ENCODE measurements at regions not wholly inside any gene's neighbourhood (a gene's known extent, or its start where the extent isn't known, plus 50 kb on each side); places are given as distances from the start of the nearest gene placed in this dataset.
"Not testable (repeated sequence)": the region's sequence is repeated elsewhere in the genome, so short reads cannot be mapped to it uniquely, and the experiment has no call there.

- DNase-seq: no peak
Measured at GRCh38 chr2:14828968-14829367, 196.5 kb downstream of the LRATD1 start.

GRCh38 chr2:14831458-14831857, 198.9 kb downstream of the LRATD1 start:
- no peak for DNase-seq

DNA sequence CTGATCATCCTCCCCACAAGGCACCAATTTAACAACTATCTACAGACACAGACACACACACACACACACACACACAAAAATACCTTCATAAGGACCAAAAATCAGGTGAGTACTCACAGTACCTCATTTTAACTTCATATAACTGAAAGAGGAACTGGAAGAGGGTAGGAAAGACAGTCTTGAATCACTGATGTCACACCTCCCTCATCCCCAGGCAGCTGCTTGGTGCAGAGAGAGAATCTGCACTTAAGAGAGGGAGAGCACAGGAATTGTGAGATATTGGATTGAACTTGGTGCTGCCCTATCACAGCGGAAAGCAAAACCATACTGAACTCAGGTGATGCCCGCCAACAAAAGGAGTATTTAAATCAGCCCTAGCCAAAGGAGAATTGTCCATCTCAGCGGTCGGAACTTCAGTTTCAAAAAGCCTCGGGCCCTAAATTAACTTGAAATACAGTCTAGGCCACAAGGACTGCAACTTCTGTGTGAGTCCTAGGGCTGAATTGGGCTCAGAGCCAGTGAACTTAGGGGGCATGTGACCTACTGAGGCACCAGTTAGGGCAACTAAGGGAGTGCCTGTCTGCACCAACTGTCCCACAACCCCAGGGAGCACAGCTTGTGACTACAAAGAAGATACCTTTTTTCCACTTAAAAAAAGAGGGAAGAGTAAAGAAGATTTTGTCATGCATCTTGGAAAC, 211.1 kb downstream of the LRATD1 start:
- DNase-seq: no peak

- DNase-seq: no peak
Measured at GRCh38 chr2:14855751-14856150, 223.2 kb downstream of the LRATD1 start.

DNA sequence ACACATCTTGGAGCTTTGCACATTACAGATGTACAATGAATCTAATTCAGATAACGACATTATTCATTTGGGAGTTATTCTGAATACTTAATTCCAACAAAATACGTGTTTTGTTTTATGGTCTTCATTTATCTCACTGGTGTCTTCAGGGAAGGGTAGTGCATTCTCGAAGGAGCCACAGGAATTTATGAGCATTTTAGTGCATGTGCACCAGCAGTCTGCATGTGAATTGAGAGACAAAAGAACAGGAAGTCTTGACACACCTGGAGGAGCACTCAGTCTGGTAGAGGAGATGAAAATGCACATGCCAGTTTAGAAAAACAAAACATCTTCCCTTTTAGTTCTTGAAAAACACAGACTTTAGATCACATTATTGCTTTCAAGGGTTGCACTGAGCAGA, 228.7 kb downstream of the LRATD1 start:
- no peak for DNase-seq

DNA sequence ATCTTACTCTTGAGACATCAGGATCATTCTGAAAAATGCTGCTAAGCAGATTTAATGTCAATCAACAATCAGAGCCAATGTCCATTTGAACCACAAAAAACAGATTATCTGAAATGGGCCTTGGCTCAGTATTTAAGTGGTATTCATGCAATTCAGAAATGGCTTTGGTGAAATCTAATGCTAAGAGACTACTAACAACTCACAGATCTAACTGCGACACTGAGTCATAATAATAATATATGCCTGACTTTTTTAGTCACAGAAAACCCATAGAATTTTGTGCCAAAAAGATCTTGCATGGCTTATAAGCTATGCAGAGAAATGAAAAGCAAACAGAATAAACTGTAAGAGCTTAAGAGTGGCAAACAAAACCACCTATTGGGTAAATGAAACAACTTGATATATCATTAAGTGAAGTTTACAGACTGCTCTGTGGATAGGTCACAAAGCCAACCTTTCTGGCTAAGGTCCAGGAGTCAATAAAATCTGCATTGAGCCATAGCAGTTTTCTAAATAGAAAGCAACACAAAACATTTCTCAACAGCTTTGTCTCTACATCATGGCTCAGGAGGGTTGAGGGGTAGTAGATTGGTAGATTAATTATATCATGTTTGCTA, 234.3 kb downstream of the LRATD1 start:
- peak; percentile 77 for DNase-seq

DNA sequence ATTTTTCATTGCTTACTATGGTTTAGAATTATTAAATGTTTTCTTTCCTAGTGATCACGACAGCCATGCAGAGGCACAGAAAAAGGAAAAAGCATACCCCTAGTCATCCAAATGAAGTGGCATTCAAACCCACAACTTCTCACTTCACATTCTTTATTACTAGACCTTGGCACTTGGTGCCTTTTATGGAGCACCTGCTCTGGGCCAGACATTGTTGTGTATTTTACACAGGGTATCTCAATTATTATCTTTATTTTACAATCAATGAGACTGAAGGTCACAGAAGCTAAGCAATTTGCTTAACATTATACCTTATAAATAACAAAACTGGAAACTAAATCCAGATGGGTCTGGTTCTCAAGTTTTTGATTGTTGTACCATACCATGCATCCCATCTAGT, 235.3 kb downstream of the LRATD1 start:
- DNase-seq: no peak

DNA sequence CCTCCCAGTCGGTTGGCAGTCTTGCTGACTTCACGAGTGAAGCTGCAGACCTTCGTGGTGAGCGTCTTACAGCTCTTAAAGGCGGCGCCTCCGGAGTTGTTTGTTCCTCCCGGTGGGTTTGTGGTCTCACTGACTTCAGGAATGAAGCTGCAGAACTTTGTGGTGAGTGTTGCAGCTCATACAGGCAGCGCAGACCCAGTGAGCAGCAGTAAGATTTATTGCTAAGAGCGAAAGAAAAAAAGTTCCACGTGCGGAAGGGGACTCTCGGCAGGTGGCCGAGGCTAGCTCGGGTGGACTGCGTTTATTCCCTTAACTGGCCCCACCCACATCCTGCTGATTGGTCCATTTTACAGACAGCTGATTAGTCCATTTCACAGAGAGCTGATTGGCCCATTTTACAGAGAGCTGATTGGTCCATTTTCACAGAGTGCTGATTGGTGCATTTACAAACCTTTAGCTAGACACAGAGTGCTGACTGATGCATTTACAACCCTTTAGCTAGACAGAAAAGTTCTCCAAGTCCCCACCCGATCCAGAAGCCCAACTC, 240.3 kb downstream of the LRATD1 start:
- no peak for DNase-seq

GRCh38 chr2:14881651-14882327, 249.3 kb downstream of the LRATD1 start:
- DNase-seq: no peak

GRCh38 chr2:14884651-14885050, 252.1 kb downstream of the LRATD1 start:
- DNase-seq: no peak

DNA sequence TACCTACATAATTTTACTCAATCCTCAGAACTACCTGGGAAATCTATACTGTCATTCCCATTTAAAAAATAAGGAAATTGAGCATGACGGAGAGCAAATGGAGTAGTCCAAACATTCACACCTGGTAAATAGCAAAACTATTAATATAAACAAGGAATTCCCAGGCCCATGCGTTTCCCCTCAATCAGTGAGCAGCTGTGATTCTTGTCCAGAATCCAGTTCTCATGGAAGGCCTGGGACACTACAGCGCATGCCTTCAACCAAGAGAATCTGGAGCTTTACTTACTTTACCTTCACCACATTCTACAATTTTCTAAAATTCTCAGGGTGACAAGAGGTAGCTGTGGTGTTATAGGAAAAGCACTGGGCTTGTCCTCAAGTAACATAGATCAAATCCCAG, 259.0 kb downstream of the LRATD1 start:
- DNase-seq: no peak

GRCh38 chr2:14896330-14897030, 264.0 kb downstream of the LRATD1 start:
- DNase-seq: no peak

DNA sequence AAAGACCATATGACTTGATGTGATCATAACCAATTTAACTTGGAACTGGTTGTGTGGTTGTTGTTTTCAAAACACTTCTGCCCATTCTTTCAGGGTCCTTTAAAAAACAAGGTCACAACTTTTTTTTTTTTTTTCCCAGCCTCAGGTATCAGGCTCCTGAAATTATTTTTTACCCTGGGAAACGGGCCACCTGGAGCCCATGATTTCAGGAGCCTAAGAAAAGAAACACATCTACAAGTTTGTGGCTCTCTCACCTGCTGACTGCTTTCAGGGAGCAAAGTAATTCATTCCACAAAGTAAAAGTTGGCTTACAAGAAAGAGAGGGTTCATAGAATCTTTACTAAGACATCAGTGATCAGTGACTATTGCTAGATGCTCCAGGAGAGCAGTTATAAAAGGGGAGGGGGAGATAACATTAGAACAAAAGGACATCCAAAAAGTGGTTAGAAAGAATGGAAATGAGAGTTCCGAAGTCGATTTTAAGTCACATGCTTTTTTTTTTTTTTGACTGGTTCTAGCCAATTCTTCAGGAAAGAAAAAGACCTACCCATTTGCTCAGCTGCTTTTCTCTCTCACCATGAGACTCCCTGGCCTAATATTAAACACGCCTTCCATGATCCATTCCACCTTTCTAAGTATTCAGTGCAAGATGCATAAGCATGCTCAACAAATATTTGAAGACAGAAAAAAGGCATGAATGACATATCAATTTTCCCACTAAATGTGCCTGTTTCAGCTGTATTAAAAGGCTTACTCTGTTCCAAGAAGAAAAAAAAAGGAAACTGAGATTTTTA, 267.3 kb downstream of the LRATD1 start:
- no peak for DNase-seq

DNA sequence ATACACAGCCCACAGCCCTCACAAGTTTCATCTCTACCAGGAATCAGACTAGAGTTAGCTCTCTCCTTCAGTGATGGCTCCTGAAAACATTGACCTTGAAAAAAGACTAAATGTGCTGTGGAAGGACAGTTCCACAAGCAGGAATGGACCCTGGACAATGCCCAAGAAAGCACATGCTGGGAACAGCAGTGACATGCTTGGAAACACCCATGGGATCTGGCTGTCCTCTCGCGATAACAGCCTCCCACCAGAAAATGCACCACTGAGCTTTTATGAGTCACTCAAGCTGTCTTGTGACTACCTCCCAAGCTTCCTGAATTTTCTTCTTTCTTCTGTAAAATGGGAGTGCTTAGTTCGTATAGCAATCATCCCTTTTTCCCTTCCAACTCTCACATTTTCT, 269.2 kb downstream of the LRATD1 start:
- no peak for DNase-seq

DNA sequence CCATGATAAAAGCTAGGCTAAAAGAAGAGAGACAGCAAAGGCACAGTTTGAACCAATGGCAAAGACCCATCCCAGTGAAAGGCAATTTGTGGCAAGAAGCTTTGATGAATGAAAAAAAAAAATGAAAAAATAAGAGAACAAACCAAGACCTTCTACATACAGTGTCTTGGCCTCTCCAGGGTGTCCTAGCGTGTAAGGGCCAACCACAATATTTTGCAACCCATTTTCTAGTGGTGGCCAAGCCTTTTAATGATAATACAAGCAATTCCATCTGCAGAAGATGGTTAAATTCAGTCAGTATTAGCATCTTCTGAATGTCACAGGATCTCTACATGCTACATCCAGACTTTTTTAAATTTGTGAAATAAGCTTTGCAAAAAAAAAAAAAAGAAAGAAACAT, 270.4 kb downstream of the LRATD1 start:
- no peak for DNase-seq

- peak; percentile 4 for DNase-seq
Measured at GRCh38 chr2:14903709-14904374, 271.3 kb downstream of the LRATD1 start.

GRCh38 chr2:14904378-14904777, 271.9 kb downstream of the LRATD1 start:
- not testable (repeated sequence) for DNase-seq

DNA sequence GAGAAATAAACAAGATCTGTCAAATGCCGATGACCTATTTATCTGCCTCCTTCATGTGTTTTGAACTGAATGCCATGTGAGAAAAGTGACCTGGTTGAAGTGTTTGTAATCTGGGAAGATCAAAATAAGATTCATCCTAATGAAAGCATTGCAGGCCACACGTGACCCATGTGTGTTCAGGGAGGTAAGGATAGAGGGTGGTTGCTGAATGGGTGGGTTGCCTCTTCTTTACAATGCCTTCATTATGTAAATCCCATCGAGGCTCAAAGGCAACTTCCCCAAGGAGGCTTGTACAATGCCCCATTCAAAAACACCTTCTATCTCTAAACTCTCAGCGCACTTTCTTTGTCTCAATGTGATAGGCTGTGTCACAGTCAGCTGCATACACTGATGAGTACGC, 273.1 kb downstream of the LRATD1 start:
- DNase-seq: no peak

DNA sequence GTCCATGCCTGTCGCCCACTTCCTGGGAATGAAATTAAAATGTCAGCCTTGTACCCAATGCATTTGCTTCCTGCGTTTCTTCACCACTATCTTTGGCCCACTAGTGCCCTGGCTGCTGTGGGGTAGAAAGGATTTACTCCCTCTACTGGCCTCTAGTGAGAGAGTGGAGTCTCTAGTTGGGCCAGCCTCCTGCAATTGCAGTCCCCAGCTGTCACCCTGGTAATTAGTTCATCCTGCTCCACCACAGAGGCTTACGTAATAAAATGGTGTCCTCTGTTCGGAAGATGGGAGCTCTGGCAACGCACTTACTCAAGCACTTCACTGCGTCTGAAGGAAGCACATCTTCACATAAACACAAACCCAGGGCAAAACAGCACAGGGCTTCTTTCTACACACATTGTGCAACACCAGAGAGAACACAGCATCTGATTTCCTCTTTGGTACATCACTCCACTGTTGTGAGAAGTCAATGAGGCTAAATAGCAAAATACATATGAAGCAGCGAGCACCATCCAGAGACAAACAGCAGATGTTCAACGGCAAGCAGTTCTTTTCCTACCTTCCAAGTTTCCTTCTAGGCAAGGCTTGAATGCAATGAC, 274.6 kb downstream of the LRATD1 start:
- DNase-seq: no peak

DNA sequence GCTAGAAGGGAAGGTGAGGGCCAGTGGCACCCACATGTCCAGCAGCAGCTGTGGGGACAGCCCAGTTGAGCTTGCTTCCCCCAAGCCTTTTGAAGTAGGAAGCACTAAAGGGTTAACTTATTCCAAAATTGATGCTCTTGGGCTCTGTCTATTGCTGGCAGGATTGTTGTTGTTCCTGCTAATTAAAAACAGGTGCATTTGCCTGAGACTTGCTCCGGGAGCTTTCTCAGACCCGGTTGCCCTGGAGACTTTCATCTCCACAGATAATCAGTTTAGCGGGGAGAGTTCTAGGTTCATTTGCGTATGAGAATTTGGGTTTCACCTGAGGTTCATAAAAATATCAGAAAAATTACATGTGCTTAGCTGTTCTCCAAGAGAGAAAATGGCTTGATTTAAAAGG, 277.3 kb downstream of the LRATD1 start:
- no peak for DNase-seq

- no peak for DNase-seq
Measured at GRCh38 chr2:14910654-14911053, 278.1 kb downstream of the LRATD1 start.

DNA sequence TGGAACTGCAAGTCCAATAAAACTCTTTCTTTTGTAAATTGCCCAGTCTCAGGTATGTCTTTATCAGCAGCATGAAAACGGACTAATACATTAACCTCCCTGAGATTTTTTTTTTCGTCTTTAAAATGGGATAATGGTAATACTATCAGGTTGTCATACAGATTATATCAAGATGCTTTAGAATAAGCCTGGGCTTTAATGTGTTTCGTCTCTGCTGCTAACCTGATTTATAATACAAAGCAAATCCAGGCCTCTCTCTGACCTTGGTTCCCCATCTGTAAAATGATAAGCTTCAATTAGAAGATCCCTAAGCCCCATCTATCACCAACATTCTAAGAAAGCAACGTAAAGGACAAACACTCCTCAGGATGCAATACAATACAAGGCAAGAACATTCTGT, 283.5 kb downstream of the LRATD1 start:
- DNase-seq: no peak
